ENCODE measurements at regions not wholly inside any gene's neighbourhood (a gene's known extent, or its start where the extent isn't known, plus 50 kb on each side); places are given as distances from the start of the nearest gene placed in this dataset.

GRCh38 chr14:82425261-82425660, 891.6 kb upstream of the SEL1L start:
- no peaks in the 10 kb centered on the region for H3K27me3 Mint-ChIP-seq (ENCODE audit: low read depth)
- no peak overlapping the region for H3K27ac Mint-ChIP-seq
- peaks cover 12% of the 10 kb centered on the region for H3K9me3 Mint-ChIP-seq
- TF ChIP-seq, protein P1, sequence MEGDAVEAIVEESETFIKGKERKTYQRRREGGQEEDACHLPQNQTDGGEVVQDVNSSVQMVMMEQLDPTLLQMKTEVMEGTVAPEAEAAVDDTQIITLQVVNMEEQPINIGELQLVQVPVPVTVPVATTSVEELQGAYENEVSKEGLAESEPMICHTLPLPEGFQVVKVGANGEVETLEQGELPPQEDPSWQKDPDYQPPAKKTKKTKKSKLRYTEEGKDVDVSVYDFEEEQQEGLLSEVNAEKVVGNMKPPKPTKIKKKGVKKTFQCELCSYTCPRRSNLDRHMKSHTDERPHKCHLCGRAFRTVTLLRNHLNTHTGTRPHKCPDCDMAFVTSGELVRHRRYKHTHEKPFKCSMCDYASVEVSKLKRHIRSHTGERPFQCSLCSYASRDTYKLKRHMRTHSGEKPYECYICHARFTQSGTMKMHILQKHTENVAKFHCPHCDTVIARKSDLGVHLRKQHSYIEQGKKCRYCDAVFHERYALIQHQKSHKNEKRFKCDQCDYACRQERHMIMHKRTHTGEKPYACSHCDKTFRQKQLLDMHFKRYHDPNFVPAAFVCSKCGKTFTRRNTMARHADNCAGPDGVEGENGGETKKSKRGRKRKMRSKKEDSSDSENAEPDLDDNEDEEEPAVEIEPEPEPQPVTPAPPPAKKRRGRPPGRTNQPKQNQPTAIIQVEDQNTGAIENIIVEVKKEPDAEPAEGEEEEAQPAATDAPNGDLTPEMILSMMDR (IDR thresholded peaks at IDR 0.05; ENCODE audit: unreplicated experiment in 3 of 3) = no peak
- no peaks in the 10 kb centered on the region for H3K36me3 Mint-ChIP-seq (ENCODE audit: low read depth)
- H3K4me3 Mint-ChIP-seq = no peak overlapping the region
- no peaks in the 10 kb centered on the region for H3K4me1 Mint-ChIP-seq

DNA sequence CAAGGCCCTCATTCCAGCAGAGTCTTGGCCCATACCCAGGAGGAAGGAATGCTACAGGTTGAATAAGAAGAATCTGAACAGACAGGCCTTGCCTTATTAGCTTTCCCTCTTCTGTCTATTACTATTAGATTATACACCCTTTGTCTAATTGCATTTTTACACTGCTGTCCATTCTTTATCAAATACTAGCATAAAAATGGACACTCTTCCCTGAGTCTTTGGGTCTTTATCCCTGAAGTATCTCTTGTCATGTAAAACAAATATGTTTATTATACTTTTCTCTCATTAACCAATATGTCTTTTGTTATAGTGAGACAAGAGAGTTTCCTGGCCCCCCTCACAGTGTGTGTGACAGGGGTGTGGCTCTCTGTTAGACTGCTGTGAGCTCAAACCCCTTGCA, 897.4 kb upstream of the SEL1L start:
- Mint-ChIP-seq H3K4me1 (no peaks in the 10 kb centered on the region), H3K27ac (no peak overlapping the region), H3K9me3 (peaks cover 12% of the 10 kb centered on the region), H3K36me3 (ENCODE audit: low read depth) (no peaks in the 10 kb centered on the region), H3K4me3 (no peak overlapping the region), H3K27me3 (ENCODE audit: low read depth) (no peaks in the 10 kb centered on the region)
- TF ChIP-seq, protein P1 (IDR thresholded peaks at IDR 0.05; ENCODE audit: unreplicated experiment in 3 of 3) = no peak

- Mint-ChIP-seq H3K27me3 (ENCODE audit: low read depth) (no peaks in the 10 kb centered on the region), H3K4me1 (no peaks in the 10 kb centered on the region), H3K4me3 (no peak overlapping the region), H3K9me3 (peaks cover 5% of the 10 kb centered on the region), H3K27ac (no peak overlapping the region), H3K36me3 (ENCODE audit: low read depth) (no peaks in the 10 kb centered on the region)
- TF ChIP-seq, protein P1 (IDR thresholded peaks at IDR 0.05; ENCODE audit: unreplicated experiment in 3 of 3) = no peak
Measured at GRCh38 chr14:82432301-82433105, 898.9 kb upstream of the SEL1L start.

GRCh38 chr14:82438436-82438835, 904.8 kb upstream of the SEL1L start:
- no peaks in the 10 kb centered on the region for H3K27me3 Mint-ChIP-seq (ENCODE audit: low read depth)
- TF ChIP-seq, protein P1 (IDR thresholded peaks at IDR 0.05; ENCODE audit: unreplicated experiment in 3 of 3) = no peak
- no peak overlapping the region for H3K27ac Mint-ChIP-seq
- no peaks in the 10 kb centered on the region for H3K4me1 Mint-ChIP-seq
- H3K9me3 Mint-ChIP-seq = no peaks in the 10 kb centered on the region
- H3K4me3 Mint-ChIP-seq = no peak overlapping the region
- no peaks in the 10 kb centered on the region for H3K36me3 Mint-ChIP-seq (ENCODE audit: low read depth)

GRCh38 chr14:82441270-82441669, 907.6 kb upstream of the SEL1L start:
- Mint-ChIP-seq H3K9me3 (no peaks in the 10 kb centered on the region), H3K36me3 (ENCODE audit: low read depth) (no peaks in the 10 kb centered on the region), H3K27ac (no peak overlapping the region), H3K4me3 (no peak overlapping the region), H3K27me3 (ENCODE audit: low read depth) (no peaks in the 10 kb centered on the region), H3K4me1 (no peaks in the 10 kb centered on the region)
- TF ChIP-seq, protein P1 (IDR thresholded peaks at IDR 0.05; ENCODE audit: unreplicated experiment in 3 of 3) = no peak
